DOHH2 (cell line): ENCODE measurements at regions not wholly inside any gene's neighbourhood (a gene's known extent, or its start where the extent isn't known, plus 50 kb on each side); places are given as distances from the start of the nearest gene placed in this dataset.

ENCODE experiments used
- H3F3A ChIP-seq: fragments of 200-600 bp; sonication (generic), shearing (Covaris generic); 2 replicates; pipeline ENCODE4 v1.6.0; 2016; ENCODE audit warnings: antibody characterized with exemption, mild to moderate bottlenecking; ENCODE audit not compliant: control insufficient read depth, insufficient read depth
- H3K27ac ChIP-seq: fragments of 200-600 bp; sonication (generic); 2 replicates; pipeline ENCODE4 v1.5.1; 2014; ENCODE audit warnings: low read depth, mild to moderate bottlenecking, low read length, moderate library complexity
- H3K27me3 ChIP-seq: fragments of 200-600 bp; sonication (generic); 2 replicates; pipeline ENCODE4 v1.6.1; 2014; ENCODE audit warnings: mild to moderate bottlenecking, low read length, mixed read lengths; ENCODE audit not compliant: control insufficient read depth
- H3K36me3 ChIP-seq: fragments of 200-600 bp; sonication (generic); 2 replicates; pipeline ENCODE4 v1.6.1; 2014; ENCODE audit warnings: mild to moderate bottlenecking, low read length, moderate library complexity, mixed read lengths; ENCODE audit not compliant: control insufficient read depth
- H3K4me1 ChIP-seq: fragments of 200-600 bp; sonication (generic); 2 replicates; pipeline ENCODE4 v1.6.1; 2014; ENCODE audit warnings: mild to moderate bottlenecking, low read length, mixed read lengths; ENCODE audit not compliant: control insufficient read depth
- H3K4me2 ChIP-seq: fragments of 200-600 bp; sonication (generic); 2 replicates; pipeline ENCODE4 v1.6.0; 2014; ENCODE audit warnings: mild to moderate bottlenecking, low read length, moderate library complexity
- H3K4me3 ChIP-seq: fragments of 200-600 bp; sonication (generic); 2 replicates; pipeline ENCODE4 v1.5.1; 2014; ENCODE audit warnings: mild to moderate bottlenecking, low read length, mixed read lengths
- H3K79me2 ChIP-seq: fragments of 200-600 bp; sonication (generic); 2 replicates; pipeline ENCODE4 v1.6.1; 2014; ENCODE audit warnings: mild to moderate bottlenecking, low read length, mixed read lengths; ENCODE audit not compliant: control insufficient read depth
- H3K9me2 ChIP-seq: fragments of 200-600 bp; sonication (generic); replicated peaks from 2 replicates; pipeline ENCODE4 v1.6.1; 2014; ENCODE audit warnings: mild to moderate bottlenecking, low read length, mixed read lengths; ENCODE audit not compliant: control insufficient read depth
- H3K9me3 ChIP-seq: fragments of 200-600 bp; sonication (generic); 2 replicates; pipeline ENCODE4 v1.6.1; 2014; ENCODE audit warnings: antibody characterized with exemption, low read length, mixed read lengths; ENCODE audit not compliant: control insufficient read depth, insufficient read depth
- H4K20me1 ChIP-seq: fragments of 200-600 bp; sonication (generic); 2 replicates; pipeline ENCODE4 v1.6.0; 2014; ENCODE audit warnings: low read depth, mild to moderate bottlenecking, antibody characterized with exemption, low read length, moderate library complexity; ENCODE audit not compliant: control insufficient read depth, insufficient read depth
- CTCF ChIP-seq: fragments of 200-600 bp; sonication (generic); IDR thresholded peaks from one replicate; pipeline ENCODE4 v1.5.1; 2014; ENCODE audit warnings: antibody characterized with exemption, mild to moderate bottlenecking, low read depth, low read length; ENCODE audit not compliant: poor library complexity, severe bottlenecking
- EZH2phosphoT487 ChIP-seq: fragments of 200-600 bp; sonication (generic); IDR thresholded peaks from 2 replicates; pipeline ENCODE4 v1.6.1; 2017; ENCODE audit warnings: borderline replicate concordance, mild to moderate bottlenecking, antibody characterized with exemption, low read length, moderate library complexity, mixed read lengths

- Histone ChIP-seq H3K36me3 (no peaks in the 10 kb centered on the region), H3K27ac (no peak overlapping the region), H3K79me2 (no peaks in the 10 kb centered on the region), H3K4me1 (no peaks in the 10 kb centered on the region), H3K4me2 (no peak overlapping the region), H3K4me3 (no peak overlapping the region), H4K20me1 (no peaks in the 10 kb centered on the region), H3K9me2 (no peaks in the 10 kb centered on the region), H3F3A (no peaks in the 10 kb centered on the region), H3K9me3 (no peaks in the 10 kb centered on the region), H3K27me3 (no peaks in the 10 kb centered on the region)
- no peak for TF ChIP-seq EZH2phosphoT487
- no peak for TF ChIP-seq CTCF
These were observed 706.3 kb upstream of the TENM3 start for GRCh38 chr4:181536811-181537434.

- Histone ChIP-seq H3K9me3 (no peaks in the 10 kb centered on the region), H3F3A (no peaks in the 10 kb centered on the region), H3K27me3 (no peaks in the 10 kb centered on the region), H3K4me2 (no peak overlapping the region), H3K4me1 (no peaks in the 10 kb centered on the region), H4K20me1 (no peaks in the 10 kb centered on the region), H3K36me3 (no peaks in the 10 kb centered on the region), H3K79me2 (no peaks in the 10 kb centered on the region), H3K27ac (no peak overlapping the region), H3K9me2 (no peaks in the 10 kb centered on the region), H3K4me3 (no peak overlapping the region)
- TF ChIP-seq CTCF, result no peak
- no peak for TF ChIP-seq EZH2phosphoT487
These were observed 704.8 kb upstream of the TENM3 start for GRCh38 chr4:181538431-181538830.

- Histone ChIP-seq H3K79me2 (no peaks in the 10 kb centered on the region), H3K4me2 (no peak overlapping the region), H4K20me1 (no peaks in the 10 kb centered on the region)
These were observed 701.8 kb upstream of the TENM3 start for GRCh38 chr4:181541396-181541795.

More at GRCh38 chr4:181541396-181541795, 701.8 kb upstream of the TENM3 start:
- Histone ChIP-seq H3K9me3 (no peaks in the 10 kb centered on the region; the same call in 1 of the 2 replicates), H3K4me1 (no peaks in the 10 kb centered on the region), H3K9me2 (no peaks in the 10 kb centered on the region), H3K27ac (no peak overlapping the region), H3K36me3 (no peaks in the 10 kb centered on the region), H3K4me3 (no peak overlapping the region), H3K27me3 (no peaks in the 10 kb centered on the region), H3F3A (no peaks in the 10 kb centered on the region)
- TF ChIP-seq EZH2phosphoT487 (no peak), CTCF (no peak)
